H1 (cell line): ENCODE measurements at regions not wholly inside any gene's neighbourhood (a gene's known extent, or its start where the extent isn't known, plus 50 kb on each side); places are given as distances from the start of the nearest gene placed in this dataset.

Source experiments
- GTF2F1 ChIP-seq: IDR thresholded peaks from 2 replicates; pipeline ENCODE4 v1.6.1; 2012; ENCODE audit warnings: low read depth, low read length, improper control_type of control experiment, borderline replicate concordance
- TF ChIP-seq, protein P1 (sequence below): fragments of 300-600 bp; sonication (generic); IDR thresholded peaks from 2 replicates; pipeline ENCODE4 v1.7.1; 2012; ENCODE audit warnings: low read length, moderate library complexity, mild to moderate bottlenecking, inconsistent platforms; ENCODE audit not compliant: insufficient replicate concordance

GRCh38 chr12:47586952-47587669, 118.7 kb downstream of the RPAP3 start (continued):
- TF ChIP-seq, protein P1, sequence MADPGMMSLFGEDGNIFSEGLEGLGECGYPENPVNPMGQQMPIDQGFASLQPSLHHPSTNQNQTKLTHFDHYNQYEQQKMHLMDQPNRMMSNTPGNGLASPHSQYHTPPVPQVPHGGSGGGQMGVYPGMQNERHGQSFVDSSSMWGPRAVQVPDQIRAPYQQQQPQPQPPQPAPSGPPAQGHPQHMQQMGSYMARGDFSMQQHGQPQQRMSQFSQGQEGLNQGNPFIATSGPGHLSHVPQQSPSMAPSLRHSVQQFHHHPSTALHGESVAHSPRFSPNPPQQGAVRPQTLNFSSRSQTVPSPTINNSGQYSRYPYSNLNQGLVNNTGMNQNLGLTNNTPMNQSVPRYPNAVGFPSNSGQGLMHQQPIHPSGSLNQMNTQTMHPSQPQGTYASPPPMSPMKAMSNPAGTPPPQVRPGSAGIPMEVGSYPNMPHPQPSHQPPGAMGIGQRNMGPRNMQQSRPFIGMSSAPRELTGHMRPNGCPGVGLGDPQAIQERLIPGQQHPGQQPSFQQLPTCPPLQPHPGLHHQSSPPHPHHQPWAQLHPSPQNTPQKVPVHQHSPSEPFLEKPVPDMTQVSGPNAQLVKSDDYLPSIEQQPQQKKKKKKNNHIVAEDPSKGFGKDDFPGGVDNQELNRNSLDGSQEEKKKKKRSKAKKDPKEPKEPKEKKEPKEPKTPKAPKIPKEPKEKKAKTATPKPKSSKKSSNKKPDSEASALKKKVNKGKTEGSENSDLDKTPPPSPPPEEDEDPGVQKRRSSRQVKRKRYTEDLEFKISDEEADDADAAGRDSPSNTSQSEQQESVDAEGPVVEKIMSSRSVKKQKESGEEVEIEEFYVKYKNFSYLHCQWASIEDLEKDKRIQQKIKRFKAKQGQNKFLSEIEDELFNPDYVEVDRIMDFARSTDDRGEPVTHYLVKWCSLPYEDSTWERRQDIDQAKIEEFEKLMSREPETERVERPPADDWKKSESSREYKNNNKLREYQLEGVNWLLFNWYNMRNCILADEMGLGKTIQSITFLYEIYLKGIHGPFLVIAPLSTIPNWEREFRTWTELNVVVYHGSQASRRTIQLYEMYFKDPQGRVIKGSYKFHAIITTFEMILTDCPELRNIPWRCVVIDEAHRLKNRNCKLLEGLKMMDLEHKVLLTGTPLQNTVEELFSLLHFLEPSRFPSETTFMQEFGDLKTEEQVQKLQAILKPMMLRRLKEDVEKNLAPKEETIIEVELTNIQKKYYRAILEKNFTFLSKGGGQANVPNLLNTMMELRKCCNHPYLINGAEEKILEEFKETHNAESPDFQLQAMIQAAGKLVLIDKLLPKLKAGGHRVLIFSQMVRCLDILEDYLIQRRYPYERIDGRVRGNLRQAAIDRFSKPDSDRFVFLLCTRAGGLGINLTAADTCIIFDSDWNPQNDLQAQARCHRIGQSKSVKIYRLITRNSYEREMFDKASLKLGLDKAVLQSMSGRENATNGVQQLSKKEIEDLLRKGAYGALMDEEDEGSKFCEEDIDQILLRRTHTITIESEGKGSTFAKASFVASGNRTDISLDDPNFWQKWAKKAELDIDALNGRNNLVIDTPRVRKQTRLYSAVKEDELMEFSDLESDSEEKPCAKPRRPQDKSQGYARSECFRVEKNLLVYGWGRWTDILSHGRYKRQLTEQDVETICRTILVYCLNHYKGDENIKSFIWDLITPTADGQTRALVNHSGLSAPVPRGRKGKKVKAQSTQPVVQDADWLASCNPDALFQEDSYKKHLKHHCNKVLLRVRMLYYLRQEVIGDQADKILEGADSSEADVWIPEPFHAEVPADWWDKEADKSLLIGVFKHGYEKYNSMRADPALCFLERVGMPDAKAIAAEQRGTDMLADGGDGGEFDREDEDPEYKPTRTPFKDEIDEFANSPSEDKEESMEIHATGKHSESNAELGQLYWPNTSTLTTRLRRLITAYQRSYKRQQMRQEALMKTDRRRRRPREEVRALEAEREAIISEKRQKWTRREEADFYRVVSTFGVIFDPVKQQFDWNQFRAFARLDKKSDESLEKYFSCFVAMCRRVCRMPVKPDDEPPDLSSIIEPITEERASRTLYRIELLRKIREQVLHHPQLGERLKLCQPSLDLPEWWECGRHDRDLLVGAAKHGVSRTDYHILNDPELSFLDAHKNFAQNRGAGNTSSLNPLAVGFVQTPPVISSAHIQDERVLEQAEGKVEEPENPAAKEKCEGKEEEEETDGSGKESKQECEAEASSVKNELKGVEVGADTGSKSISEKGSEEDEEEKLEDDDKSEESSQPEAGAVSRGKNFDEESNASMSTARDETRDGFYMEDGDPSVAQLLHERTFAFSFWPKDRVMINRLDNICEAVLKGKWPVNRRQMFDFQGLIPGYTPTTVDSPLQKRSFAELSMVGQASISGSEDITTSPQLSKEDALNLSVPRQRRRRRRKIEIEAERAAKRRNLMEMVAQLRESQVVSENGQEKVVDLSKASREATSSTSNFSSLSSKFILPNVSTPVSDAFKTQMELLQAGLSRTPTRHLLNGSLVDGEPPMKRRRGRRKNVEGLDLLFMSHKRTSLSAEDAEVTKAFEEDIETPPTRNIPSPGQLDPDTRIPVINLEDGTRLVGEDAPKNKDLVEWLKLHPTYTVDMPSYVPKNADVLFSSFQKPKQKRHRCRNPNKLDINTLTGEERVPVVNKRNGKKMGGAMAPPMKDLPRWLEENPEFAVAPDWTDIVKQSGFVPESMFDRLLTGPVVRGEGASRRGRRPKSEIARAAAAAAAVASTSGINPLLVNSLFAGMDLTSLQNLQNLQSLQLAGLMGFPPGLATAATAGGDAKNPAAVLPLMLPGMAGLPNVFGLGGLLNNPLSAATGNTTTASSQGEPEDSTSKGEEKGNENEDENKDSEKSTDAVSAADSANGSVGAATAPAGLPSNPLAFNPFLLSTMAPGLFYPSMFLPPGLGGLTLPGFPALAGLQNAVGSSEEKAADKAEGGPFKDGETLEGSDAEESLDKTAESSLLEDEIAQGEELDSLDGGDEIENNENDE, result no peak
- no peak for TF ChIP-seq GTF2F1
